Smooth muscle cell (in vitro differentiated cells): ENCODE measurements at regions not wholly inside any gene's neighbourhood (a gene's known extent, or its start where the extent isn't known, plus 50 kb on each side); places are given as distances from the start of the nearest gene placed in this dataset.

Experiments
- DNase-seq: peaks from one replicate; lab custom pipeline; 2025; ENCODE audit not compliant: unreplicated experiment; lab: John Stamatoyannopoulos, UW
- H2AFZ ChIP-seq: fragments of 200-600 bp; sonication (generic); 2 replicates; pipeline ENCODE4 v1.6.0; 2016; ENCODE audit warnings: antibody characterized with exemption, low read depth, mild to moderate bottlenecking
- H3F3A ChIP-seq: fragments of 200-600 bp; sonication (generic); 2 replicates; pipeline ENCODE4 v1.6.0; 2017; ENCODE audit warnings: antibody characterized with exemption, low read depth
- H3K27ac ChIP-seq: fragments of 200-600 bp; sonication (generic); 2 replicates; pipeline ENCODE4 v1.5.1; 2016; ENCODE audit warnings: low read depth, mild to moderate bottlenecking
- H3K27me3 ChIP-seq: fragments of 200-600 bp; sonication (generic); 2 replicates; pipeline ENCODE4 v1.6.1; 2016; ENCODE audit warnings: low read depth, mild to moderate bottlenecking
- H3K36me3 ChIP-seq: fragments of 200-600 bp; sonication (generic); 2 replicates; pipeline ENCODE4 v1.5.1; 2016; ENCODE audit warnings: low read depth
- H3K4me1 ChIP-seq: fragments of 200-600 bp; sonication (generic); 2 replicates; pipeline ENCODE4 v1.5.1; 2016; ENCODE audit warnings: low read depth
- H3K4me2 ChIP-seq: fragments of 200-600 bp; sonication (generic); 2 replicates; pipeline ENCODE4 v1.6.0; 2016; ENCODE audit warnings: mild to moderate bottlenecking
- H3K4me3 ChIP-seq: fragments of 200-600 bp; sonication (generic); 2 replicates; pipeline ENCODE4 v1.5.1; 2016; ENCODE audit warnings: mild to moderate bottlenecking
- H3K79me2 ChIP-seq: fragments of 200-600 bp; sonication (generic); 2 replicates; pipeline ENCODE4 v1.6.0; 2016; ENCODE audit warnings: low read depth, mild to moderate bottlenecking
- H3K9ac ChIP-seq: fragments of 200-600 bp; sonication (generic); 2 replicates; pipeline ENCODE4 v1.6.0; 2016; ENCODE audit warnings: low read depth
- H3K9me3 ChIP-seq: fragments of 200-600 bp; sonication (generic); replicated peaks from 2 replicates; pipeline ENCODE4 v1.5.1; 2016; ENCODE audit warnings: low read depth
- H4K20me1 ChIP-seq: fragments of 200-600 bp; sonication (generic); 2 replicates; pipeline ENCODE4 v1.6.0; 2016; ENCODE audit warnings: low read depth
- WGBS: methylation state at CpG from one replicate; pipeline ENCODE4 v1.1.7; 2016; ENCODE audit warnings: low lambda C conversion rate; 5-methylcytosine and 5-hydroxymethylcytosine counted together
- TF ChIP-seq, protein P1 (sequence below): fragments of 200-600 bp; sonication (generic); IDR thresholded peaks from 2 replicates; pipeline ENCODE4 v1.5.1; 2017; ENCODE audit warnings: borderline replicate concordance, mild to moderate bottlenecking, antibody characterized with exemption; ENCODE audit not compliant: insufficient read depth, poor library complexity, severe bottlenecking

DNA sequence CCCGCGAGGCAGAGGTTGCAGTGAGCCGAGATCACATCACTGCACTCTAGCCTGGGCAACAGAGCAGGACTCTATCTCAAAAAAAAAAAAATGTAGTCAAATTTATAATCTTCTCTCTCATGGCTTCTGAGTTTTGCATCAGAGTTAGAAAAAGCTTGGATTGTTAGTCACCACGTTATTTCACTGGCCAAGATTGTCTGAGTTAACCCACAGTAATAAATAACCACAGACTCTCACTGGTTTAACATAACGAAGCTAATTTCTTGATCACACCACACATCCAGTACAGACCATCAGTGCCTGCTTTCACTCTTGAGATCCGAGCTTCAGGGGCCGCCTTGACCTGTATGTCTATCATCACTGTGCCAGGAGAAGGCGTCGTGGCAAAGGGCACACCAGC lies 116.8 kb upstream of the JCAD start:
- no peaks in the 10 kb centered on the region for H3K27me3 ChIP-seq
- WGBS, result 76% methylated on average over 9 of the region's 9 CpGs
- no peaks in the 10 kb centered on the region for H4K20me1 ChIP-seq
- no peak overlapping the region for H3K27ac ChIP-seq
- H3K4me3 ChIP-seq, result no peak overlapping the region
- H3K79me2 ChIP-seq, result no peaks in the 10 kb centered on the region
- H3F3A ChIP-seq, result no peaks in the 10 kb centered on the region
- no peak for DNase-seq
- H3K4me1 ChIP-seq, result no peaks in the 10 kb centered on the region
- no peak overlapping the region for H3K9ac ChIP-seq
- H3K36me3 ChIP-seq, result no peaks in the 10 kb centered on the region
- H3K9me3 ChIP-seq, result no peaks in the 10 kb centered on the region
- H2AFZ ChIP-seq, result no peak overlapping the region
- TF ChIP-seq, protein P1, sequence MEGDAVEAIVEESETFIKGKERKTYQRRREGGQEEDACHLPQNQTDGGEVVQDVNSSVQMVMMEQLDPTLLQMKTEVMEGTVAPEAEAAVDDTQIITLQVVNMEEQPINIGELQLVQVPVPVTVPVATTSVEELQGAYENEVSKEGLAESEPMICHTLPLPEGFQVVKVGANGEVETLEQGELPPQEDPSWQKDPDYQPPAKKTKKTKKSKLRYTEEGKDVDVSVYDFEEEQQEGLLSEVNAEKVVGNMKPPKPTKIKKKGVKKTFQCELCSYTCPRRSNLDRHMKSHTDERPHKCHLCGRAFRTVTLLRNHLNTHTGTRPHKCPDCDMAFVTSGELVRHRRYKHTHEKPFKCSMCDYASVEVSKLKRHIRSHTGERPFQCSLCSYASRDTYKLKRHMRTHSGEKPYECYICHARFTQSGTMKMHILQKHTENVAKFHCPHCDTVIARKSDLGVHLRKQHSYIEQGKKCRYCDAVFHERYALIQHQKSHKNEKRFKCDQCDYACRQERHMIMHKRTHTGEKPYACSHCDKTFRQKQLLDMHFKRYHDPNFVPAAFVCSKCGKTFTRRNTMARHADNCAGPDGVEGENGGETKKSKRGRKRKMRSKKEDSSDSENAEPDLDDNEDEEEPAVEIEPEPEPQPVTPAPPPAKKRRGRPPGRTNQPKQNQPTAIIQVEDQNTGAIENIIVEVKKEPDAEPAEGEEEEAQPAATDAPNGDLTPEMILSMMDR, result no peak
- no peak overlapping the region for H3K4me2 ChIP-seq

GRCh38 chr10:30172673-30173072 lies 113.3 kb upstream of the JCAD start:
- no peak overlapping the region for H3K9ac ChIP-seq
- peak overlapping the region; percentile 24 for H3K4me2 ChIP-seq

GRCh38 chr10:30172091-30172490 lies 112.7 kb upstream of the JCAD start:
- 30% methylated on average over 4 of the region's 4 CpGs for WGBS
- H3K79me2 ChIP-seq, result no peaks in the 10 kb centered on the region
- no peaks in the 10 kb centered on the region for H3K9me3 ChIP-seq
- no peaks in the 10 kb centered on the region for H3F3A ChIP-seq
- no peak overlapping the region for H2AFZ ChIP-seq
- H4K20me1 ChIP-seq, result no peaks in the 10 kb centered on the region
- no peaks in the 10 kb centered on the region for H3K27me3 ChIP-seq
- H3K27ac ChIP-seq, result no peak overlapping the region
- no peak for DNase-seq
- no peak overlapping the region for H3K4me3 ChIP-seq
- peak overlapping the region; percentile 24 for H3K4me2 ChIP-seq
- H3K9ac ChIP-seq, result no peak overlapping the region
- no peaks in the 10 kb centered on the region for H3K4me1 ChIP-seq
- H3K36me3 ChIP-seq, result no peaks in the 10 kb centered on the region
- TF ChIP-seq, protein P1, result no peak

More at GRCh38 chr10:30172673-30173072, 113.3 kb upstream of the JCAD start:
- no peak for DNase-seq
- no peak overlapping the region for H2AFZ ChIP-seq
- H3K27ac ChIP-seq, result no peak overlapping the region
- H3K4me1 ChIP-seq, result no peaks in the 10 kb centered on the region
- 73% methylated on average over 7 of the region's 7 CpGs for WGBS
- no peaks in the 10 kb centered on the region for H3K9me3 ChIP-seq
- no peaks in the 10 kb centered on the region for H3K79me2 ChIP-seq
- no peaks in the 10 kb centered on the region for H4K20me1 ChIP-seq
- TF ChIP-seq, protein P1, result no peak
- H3K36me3 ChIP-seq, result no peaks in the 10 kb centered on the region
- no peak overlapping the region for H3K4me3 ChIP-seq
- H3K27me3 ChIP-seq, result no peaks in the 10 kb centered on the region
- no peaks in the 10 kb centered on the region for H3F3A ChIP-seq

DNA sequence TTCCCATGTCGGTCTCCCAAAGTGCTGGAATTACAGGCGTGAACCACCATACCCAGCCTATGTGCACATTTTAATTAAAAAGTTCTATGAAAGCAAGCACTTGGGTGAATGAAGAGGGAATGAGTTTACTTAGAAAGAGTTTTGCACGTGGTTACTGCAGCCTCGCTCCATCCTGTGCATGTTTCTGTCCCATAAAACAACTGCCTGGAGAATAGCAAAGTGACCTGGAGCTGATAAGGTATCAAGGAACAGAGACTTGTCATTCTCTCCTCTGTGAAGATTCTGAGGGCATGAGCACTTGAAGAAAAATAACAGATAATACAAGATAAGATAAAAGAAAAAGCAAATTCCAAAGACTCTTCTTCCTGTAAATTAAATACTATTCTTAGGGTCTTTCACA lies 112.2 kb upstream of the JCAD start:
- Histone ChIP-seq H3K4me3 (no peak overlapping the region), H3K36me3 (no peaks in the 10 kb centered on the region), H3K79me2 (no peaks in the 10 kb centered on the region), H3K9me3 (no peaks in the 10 kb centered on the region), H3K9ac (no peak overlapping the region), H3K27ac (no peak overlapping the region), H3K4me2 (peak overlapping the region; percentile 24), H3K27me3 (no peaks in the 10 kb centered on the region), H4K20me1 (no peaks in the 10 kb centered on the region), H3F3A (no peaks in the 10 kb centered on the region), H2AFZ (no peak overlapping the region), H3K4me1 (no peaks in the 10 kb centered on the region)
- no peak for DNase-seq
- 50% methylated on average over 4 of the region's 4 CpGs for WGBS
- TF ChIP-seq, protein P1, result no peak
